GM12878 (cell line): ENCODE measurements at regions not wholly inside any gene's neighbourhood (a gene's known extent, or its start where the extent isn't known, plus 50 kb on each side); places are given as distances from the start of the nearest gene placed in this dataset.

Experiments used
- ATAC-seq: fragments of 200-7000 bp; cut with Tn5 transposase; 3 replicates; pipeline ENCODE4 v1.9.1; 2020; ENCODE audit warnings: mild to moderate bottlenecking, moderate library complexity
- BruUV-seq: library from RNA; stranded (reverse); fragments of 400-500 nt; replicated peaks from 2 replicates; lab custom pipeline; 2021; lab: Mats Ljungman, UMichigan
- CTCF ChIA-PET: fragments of 300-600 bp; sonication (Branson Sonifier 250); formaldehyde crosslinking; extraction: SDS; loops from one replicate; lab custom pipeline; 2021; ENCODE audit warnings: inconsistent platforms; lab: Yijun Ruan, JAX
- POLR2A ChIA-PET: fragments of 350-600 bp; formaldehyde crosslinking; extraction: SDS; loops from one replicate; lab custom pipeline; 2021; ENCODE audit warnings: inconsistent platforms; lab: Charles Lee
- RAD21 ChIA-PET: fragments of 300-600 bp; sonication (Branson Sonifier 250); formaldehyde crosslinking; loops from one replicate; lab custom pipeline; 2023; ENCODE audit warnings: antibody characterized with exemption; ENCODE audit not compliant: unreplicated experiment; lab: Charles Lee
- SMC1A ChIA-PET: fragments of 300-600 bp; sonication (Branson Sonifier 250); formaldehyde crosslinking; loops from one replicate; lab custom pipeline; 2023; ENCODE audit not compliant: unreplicated experiment, uncharacterized antibody; lab: Charles Lee
- DNase-seq: peaks from one replicate; pipeline ENCODE4 v3.0.0-alpha.2; 2011; ENCODE audit warnings: low read depth, low spot score
- FAIRE-seq: peaks from 3 replicates; lab custom pipeline; 2011; peaks lifted over from hg19 to GRCh38; lab: Jason Lieb, UNC
- H2AFZ ChIP-seq: 2 replicates; pipeline ENCODE4 v1.6.0; 2011; ENCODE audit warnings: low read depth, low read length, control low read depth; ENCODE audit not compliant: control insufficient read depth
- H3K27ac ChIP-seq: 2 replicates; pipeline ENCODE4 v1.5.1; 2011; ENCODE audit warnings: control low read depth; ENCODE audit not compliant: control insufficient read depth, insufficient read depth
- H3K27me3 ChIP-seq, 2 experiments: replicated peaks in 1 of 2; 2 replicates each; pipeline versions ENCODE4 v1.6.0 to v1.6.1; 2011; ENCODE audit warnings: low read length in 1 of 2; ENCODE audit not compliant: control insufficient read depth in 2 of 2, insufficient read depth in 2 of 2
- H3K36me3 ChIP-seq, 2 experiments: 2 replicates each; pipeline ENCODE4 v1.5.1; 2011; ENCODE audit warnings: low read length in 1 of 2; ENCODE audit not compliant: control insufficient read depth in 2 of 2, insufficient read depth in 2 of 2
- H3K4me1 ChIP-seq: 2 replicates; pipeline ENCODE4 v1.6.1; 2011; ENCODE audit warnings: mild to moderate bottlenecking, low read length, moderate library complexity, mixed read lengths; ENCODE audit not compliant: control insufficient read depth, insufficient read depth
- H3K4me2 ChIP-seq: 2 replicates; pipeline ENCODE4 v1.6.0; 2011; ENCODE audit warnings: control low read depth; ENCODE audit not compliant: control insufficient read depth, insufficient read depth
- H3K4me3 ChIP-seq: fragments of 200-600 bp; sonication (generic); 2 replicates; pipeline ENCODE4 v1.5.1; 2016
- H3K79me2 ChIP-seq: 2 replicates; pipeline ENCODE4 v1.6.0; 2011; ENCODE audit warnings: low read length; ENCODE audit not compliant: control insufficient read depth, insufficient read depth
- H3K9ac ChIP-seq: 2 replicates; pipeline ENCODE4 v1.8.0; 2011; ENCODE audit warnings: low read length, control low read depth, mixed read lengths; ENCODE audit not compliant: control insufficient read depth, insufficient read depth
- H3K9me3 ChIP-seq: replicated peaks from 3 replicates; pipeline ENCODE4 v1.5.1; 2011; ENCODE audit warnings: mild to moderate bottlenecking, low read length; ENCODE audit not compliant: control insufficient read depth, insufficient read depth
- H4K20me1 ChIP-seq: 2 replicates; pipeline ENCODE4 v1.6.0; 2011; ENCODE audit not compliant: control insufficient read depth, insufficient read depth
- BCL11A ChIP-seq: IDR thresholded peaks from 2 replicates; pipeline ENCODE4 v1.6.1; 2011; ENCODE audit warnings: low read depth, low read length
- EP300 ChIP-seq, 2 experiments: fragments of 150-350 bp in 1 of 2; IDR thresholded peaks; 2 replicates each; pipeline ENCODE4 v1.6.1; 2011 to 2012; ENCODE audit warnings: low read depth in 2 of 2, low read length in 2 of 2, borderline replicate concordance in 1 of 2, improper control_type of control experiment in 1 of 2, inconsistent platforms in 1 of 2; ENCODE audit not compliant: control insufficient read depth in 1 of 2
- KLF5 ChIP-seq: fragments of 450-650 bp; IDR thresholded peaks from 2 replicates; pipeline ENCODE4 v1.6.1; 2014; ENCODE audit warnings: mild to moderate bottlenecking; ENCODE audit not compliant: partially characterized antibody
- NFYB ChIP-seq: IDR thresholded peaks from 2 replicates; pipeline ENCODE4 v1.6.1; 2011; ENCODE audit warnings: low read depth, mild to moderate bottlenecking, low read length, improper control_type of control experiment, moderate library complexity; ENCODE audit not compliant: insufficient read depth
- NR2F1 ChIP-seq: fragments of 450-650 bp; conservative IDR thresholded peaks from 2 replicates; pipeline ENCODE4 v1.6.1; 2017; ENCODE audit warnings: mild to moderate bottlenecking
- PML ChIP-seq: IDR thresholded peaks from 2 replicates; pipeline ENCODE4 v1.6.1; 2012; ENCODE audit warnings: low read length, inconsistent platforms
- RCOR1 ChIP-seq: conservative IDR thresholded peaks from 2 replicates; pipeline ENCODE4 v1.6.1; 2012; ENCODE audit warnings: low read depth, low read length, improper control_type of control experiment
- SMAD1 ChIP-seq: fragments of 450-650 bp; IDR thresholded peaks from 2 replicates; pipeline ENCODE4 v1.6.1; 2018; ENCODE audit warnings: mild to moderate bottlenecking, low read depth; ENCODE audit not compliant: partially characterized antibody
- TAF1 ChIP-seq: IDR thresholded peaks from 2 replicates; pipeline ENCODE4 v1.6.1; 2011; ENCODE audit warnings: mild to moderate bottlenecking, low read depth, low read length, borderline replicate concordance
- TBL1XR1 ChIP-seq: IDR thresholded peaks from 2 replicates; pipeline ENCODE4 v1.6.1; 2012; ENCODE audit warnings: low read depth, low read length, improper control_type of control experiment
- WRNIP1 ChIP-seq: IDR thresholded peaks from 2 replicates; pipeline ENCODE4 v1.6.1; 2011; ENCODE audit warnings: low read depth, low read length, improper control_type of control experiment, borderline replicate concordance
- ZBED1 ChIP-seq: IDR thresholded peaks from 2 replicates; pipeline ENCODE4 v1.6.1; 2016; ENCODE audit warnings: borderline replicate concordance
- WGBS: methylation state at CpG from one replicate; pipeline ENCODE4 v1.1.6; 2016; ENCODE audit warnings: low lambda C conversion rate; ENCODE audit not compliant: insufficient replicate concordance, insufficient coverage; ENCODE audit errors: missing lambda C conversion rate; 5-methylcytosine and 5-hydroxymethylcytosine counted together
- in situ Hi-C: fragments of 300-500 bp; cut with MboI; formaldehyde crosslinking; loops from 9 replicates; pipeline ENCODE4 v1.14.3; 2018; ENCODE audit warnings: mixed read lengths
- intact Hi-C: fragments of 100-400 bp; cut with micrococcal nuclease; formaldehyde crosslinking; loops from one replicate; pipeline ENCODE4 v1.14.2; 2022; ENCODE audit not compliant: unreplicated experiment
- TF ChIP-seq, protein P1 (sequence below): fragments of 450-650 bp; IDR thresholded peaks from 2 replicates; pipeline ENCODE4 v1.6.1; 2017; ENCODE audit warnings: antibody characterized with exemption, mild to moderate bottlenecking, moderate library complexity
- TF ChIP-seq, protein P2 (sequence below): IDR thresholded peaks from 2 replicates; pipeline ENCODE4 v1.6.1; 2011; ENCODE audit warnings: mild to moderate bottlenecking, low read depth, low read length, moderate library complexity; ENCODE audit not compliant: insufficient replicate concordance
- TF ChIP-seq, protein P3 (sequence below): IDR thresholded peaks from 2 replicates; pipeline ENCODE4 v1.6.1; 2011; ENCODE audit warnings: borderline replicate concordance, low read depth, mild to moderate bottlenecking, moderate library complexity, low read length; ENCODE audit not compliant: insufficient read depth, poor library complexity, severe bottlenecking
- TF ChIP-seq, protein P4 (sequence below): fragments of 450-650 bp; formaldehyde crosslinking; IDR thresholded peaks from 2 replicates; pipeline ENCODE4 v1.4.0; 2020; ENCODE audit warnings: mild to moderate bottlenecking, moderate library complexity

DNA sequence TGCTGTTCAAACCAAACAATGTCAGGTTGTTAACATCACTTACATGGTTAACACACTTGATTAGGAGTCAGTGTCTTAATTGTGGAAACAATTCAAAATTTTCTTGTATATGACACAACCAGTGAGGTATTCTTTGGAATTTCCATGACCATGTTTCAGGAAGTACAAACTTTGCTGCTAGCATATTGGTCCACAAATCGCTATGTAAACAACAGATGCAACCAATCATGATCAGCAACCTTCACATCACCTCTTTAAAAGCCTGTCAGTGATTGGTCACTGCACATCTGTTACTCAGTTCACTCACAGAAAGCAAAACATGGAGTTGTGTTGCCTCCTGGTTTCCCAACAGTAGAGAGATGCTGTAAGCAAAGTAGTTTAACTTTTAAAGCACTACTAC lies 108.9 kb upstream of the FAM3C start:
- no TSS peak for BruUV-seq
- RAD21 ChIA-PET, result no interaction called here
- in situ Hi-C loops (no loop called here), intact Hi-C loops (no loop called here)
- Histone ChIP-seq H3K27me3 (no peaks in the 10 kb centered on the region), H4K20me1 (no peaks in the 10 kb centered on the region), H3K4me3 (no peak overlapping the region), H3K9me3 (peaks cover 7% of the 10 kb centered on the region; the same call in 2 of the 3 replicates), H3K36me3 (no peaks in the 10 kb centered on the region), H2AFZ (no peak overlapping the region), H3K9ac (no peak overlapping the region), H3K27ac (no peak overlapping the region), H3K4me1 (no peaks in the 10 kb centered on the region), H3K79me2 (no peaks in the 10 kb centered on the region), H3K4me2 (no peak overlapping the region)
- DNase-seq, result no peak
- 21% methylated on average over 1 of the region's 1 CpG for WGBS
- ATAC-seq, result no peak
- SMC1A ChIA-PET, result no interaction called here
- POLR2A ChIA-PET, result interaction anchor here (1.6 kb wide), 1 partner anchor 9 kb away, joined by 4 read pairs; no protein-coding TSS in a partner anchor
- FAIRE-seq, result no peak
- CTCF ChIA-PET, result no interaction called here
- TF ChIP-seq SMAD1 (no peak), PML (no peak), RCOR1 (no peak), ZBED1 (no peak), KLF5 (no peak), WRNIP1 (no peak), NR2F1 (no peak), BCL11A (no peak), NFYB (no peak), TBL1XR1 (no peak), EP300 (IDR thresholded peaks at IDR 0.05; ENCODE audit: borderline replicate concordance in 1 of 2, control insufficient read depth in 1 of 2, low read depth in 2 of 2, low read length in 2 of 2) (no peak), TAF1 (no peak)
- TF ChIP-seq, protein P1, sequence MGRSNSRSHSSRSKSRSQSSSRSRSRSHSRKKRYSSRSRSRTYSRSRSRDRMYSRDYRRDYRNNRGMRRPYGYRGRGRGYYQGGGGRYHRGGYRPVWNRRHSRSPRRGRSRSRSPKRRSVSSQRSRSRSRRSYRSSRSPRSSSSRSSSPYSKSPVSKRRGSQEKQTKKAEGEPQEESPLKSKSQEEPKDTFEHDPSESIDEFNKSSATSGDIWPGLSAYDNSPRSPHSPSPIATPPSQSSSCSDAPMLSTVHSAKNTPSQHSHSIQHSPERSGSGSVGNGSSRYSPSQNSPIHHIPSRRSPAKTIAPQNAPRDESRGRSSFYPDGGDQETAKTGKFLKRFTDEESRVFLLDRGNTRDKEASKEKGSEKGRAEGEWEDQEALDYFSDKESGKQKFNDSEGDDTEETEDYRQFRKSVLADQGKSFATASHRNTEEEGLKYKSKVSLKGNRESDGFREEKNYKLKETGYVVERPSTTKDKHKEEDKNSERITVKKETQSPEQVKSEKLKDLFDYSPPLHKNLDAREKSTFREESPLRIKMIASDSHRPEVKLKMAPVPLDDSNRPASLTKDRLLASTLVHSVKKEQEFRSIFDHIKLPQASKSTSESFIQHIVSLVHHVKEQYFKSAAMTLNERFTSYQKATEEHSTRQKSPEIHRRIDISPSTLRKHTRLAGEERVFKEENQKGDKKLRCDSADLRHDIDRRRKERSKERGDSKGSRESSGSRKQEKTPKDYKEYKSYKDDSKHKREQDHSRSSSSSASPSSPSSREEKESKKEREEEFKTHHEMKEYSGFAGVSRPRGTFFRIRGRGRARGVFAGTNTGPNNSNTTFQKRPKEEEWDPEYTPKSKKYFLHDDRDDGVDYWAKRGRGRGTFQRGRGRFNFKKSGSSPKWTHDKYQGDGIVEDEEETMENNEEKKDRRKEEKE, result no peak
- TF ChIP-seq, protein P2, sequence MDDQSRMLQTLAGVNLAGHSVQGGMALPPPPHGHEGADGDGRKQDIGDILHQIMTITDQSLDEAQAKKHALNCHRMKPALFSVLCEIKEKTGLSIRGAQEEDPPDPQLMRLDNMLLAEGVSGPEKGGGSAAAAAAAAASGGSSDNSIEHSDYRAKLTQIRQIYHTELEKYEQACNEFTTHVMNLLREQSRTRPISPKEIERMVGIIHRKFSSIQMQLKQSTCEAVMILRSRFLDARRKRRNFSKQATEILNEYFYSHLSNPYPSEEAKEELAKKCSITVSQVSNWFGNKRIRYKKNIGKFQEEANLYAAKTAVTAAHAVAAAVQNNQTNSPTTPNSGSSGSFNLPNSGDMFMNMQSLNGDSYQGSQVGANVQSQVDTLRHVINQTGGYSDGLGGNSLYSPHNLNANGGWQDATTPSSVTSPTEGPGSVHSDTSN, result no peak
- TF ChIP-seq, protein P3, sequence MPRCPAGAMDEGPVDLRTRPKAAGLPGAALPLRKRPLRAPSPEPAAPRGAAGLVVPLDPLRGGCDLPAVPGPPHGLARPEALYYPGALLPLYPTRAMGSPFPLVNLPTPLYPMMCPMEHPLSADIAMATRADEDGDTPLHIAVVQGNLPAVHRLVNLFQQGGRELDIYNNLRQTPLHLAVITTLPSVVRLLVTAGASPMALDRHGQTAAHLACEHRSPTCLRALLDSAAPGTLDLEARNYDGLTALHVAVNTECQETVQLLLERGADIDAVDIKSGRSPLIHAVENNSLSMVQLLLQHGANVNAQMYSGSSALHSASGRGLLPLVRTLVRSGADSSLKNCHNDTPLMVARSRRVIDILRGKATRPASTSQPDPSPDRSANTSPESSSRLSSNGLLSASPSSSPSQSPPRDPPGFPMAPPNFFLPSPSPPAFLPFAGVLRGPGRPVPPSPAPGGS, result no peak
- TF ChIP-seq, protein P4, sequence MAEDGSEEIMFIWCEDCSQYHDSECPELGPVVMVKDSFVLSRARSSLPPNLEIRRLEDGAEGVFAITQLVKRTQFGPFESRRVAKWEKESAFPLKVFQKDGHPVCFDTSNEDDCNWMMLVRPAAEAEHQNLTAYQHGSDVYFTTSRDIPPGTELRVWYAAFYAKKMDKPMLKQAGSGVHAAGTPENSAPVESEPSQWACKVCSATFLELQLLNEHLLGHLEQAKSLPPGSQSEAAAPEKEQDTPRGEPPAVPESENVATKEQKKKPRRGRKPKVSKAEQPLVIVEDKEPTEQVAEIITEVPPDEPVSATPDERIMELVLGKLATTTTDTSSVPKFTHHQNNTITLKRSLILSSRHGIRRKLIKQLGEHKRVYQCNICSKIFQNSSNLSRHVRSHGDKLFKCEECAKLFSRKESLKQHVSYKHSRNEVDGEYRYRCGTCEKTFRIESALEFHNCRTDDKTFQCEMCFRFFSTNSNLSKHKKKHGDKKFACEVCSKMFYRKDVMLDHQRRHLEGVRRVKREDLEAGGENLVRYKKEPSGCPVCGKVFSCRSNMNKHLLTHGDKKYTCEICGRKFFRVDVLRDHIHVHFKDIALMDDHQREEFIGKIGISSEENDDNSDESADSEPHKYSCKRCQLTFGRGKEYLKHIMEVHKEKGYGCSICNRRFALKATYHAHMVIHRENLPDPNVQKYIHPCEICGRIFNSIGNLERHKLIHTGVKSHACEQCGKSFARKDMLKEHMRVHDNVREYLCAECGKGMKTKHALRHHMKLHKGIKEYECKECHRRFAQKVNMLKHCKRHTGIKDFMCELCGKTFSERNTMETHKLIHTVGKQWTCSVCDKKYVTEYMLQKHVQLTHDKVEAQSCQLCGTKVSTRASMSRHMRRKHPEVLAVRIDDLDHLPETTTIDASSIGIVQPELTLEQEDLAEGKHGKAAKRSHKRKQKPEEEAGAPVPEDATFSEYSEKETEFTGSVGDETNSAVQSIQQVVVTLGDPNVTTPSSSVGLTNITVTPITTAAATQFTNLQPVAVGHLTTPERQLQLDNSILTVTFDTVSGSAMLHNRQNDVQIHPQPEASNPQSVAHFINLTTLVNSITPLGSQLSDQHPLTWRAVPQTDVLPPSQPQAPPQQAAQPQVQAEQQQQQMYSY, result no peak
